ENCODE measurements at regions not wholly inside any gene's neighbourhood (a gene's known extent, or its start where the extent isn't known, plus 50 kb on each side); places are given as distances from the start of the nearest gene placed in this dataset.

DNA sequence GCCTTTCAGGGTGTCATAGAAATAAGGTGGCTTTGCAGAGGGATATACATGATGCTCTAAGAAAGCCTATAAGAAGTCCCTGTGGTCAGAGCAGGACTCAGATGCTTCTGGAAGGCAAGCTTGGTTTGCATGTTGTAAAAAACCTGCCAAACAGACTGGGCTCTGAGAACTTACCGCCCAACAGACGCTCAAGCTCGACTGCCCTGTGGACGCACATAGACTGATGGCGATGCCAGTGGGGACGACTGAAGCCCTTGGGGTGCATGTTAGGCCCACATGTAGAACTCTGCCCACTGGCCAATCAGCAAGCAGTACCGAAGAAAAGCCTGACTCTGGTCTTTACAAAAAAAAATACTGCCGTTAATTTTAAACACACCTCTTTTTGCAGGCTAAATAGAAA lies 133.8 kb downstream of the NAV1 start:
- TF ChIP-seq, protein P1, sequence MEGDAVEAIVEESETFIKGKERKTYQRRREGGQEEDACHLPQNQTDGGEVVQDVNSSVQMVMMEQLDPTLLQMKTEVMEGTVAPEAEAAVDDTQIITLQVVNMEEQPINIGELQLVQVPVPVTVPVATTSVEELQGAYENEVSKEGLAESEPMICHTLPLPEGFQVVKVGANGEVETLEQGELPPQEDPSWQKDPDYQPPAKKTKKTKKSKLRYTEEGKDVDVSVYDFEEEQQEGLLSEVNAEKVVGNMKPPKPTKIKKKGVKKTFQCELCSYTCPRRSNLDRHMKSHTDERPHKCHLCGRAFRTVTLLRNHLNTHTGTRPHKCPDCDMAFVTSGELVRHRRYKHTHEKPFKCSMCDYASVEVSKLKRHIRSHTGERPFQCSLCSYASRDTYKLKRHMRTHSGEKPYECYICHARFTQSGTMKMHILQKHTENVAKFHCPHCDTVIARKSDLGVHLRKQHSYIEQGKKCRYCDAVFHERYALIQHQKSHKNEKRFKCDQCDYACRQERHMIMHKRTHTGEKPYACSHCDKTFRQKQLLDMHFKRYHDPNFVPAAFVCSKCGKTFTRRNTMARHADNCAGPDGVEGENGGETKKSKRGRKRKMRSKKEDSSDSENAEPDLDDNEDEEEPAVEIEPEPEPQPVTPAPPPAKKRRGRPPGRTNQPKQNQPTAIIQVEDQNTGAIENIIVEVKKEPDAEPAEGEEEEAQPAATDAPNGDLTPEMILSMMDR (IDR thresholded peaks at IDR 0.05 in 2 of 3, conservative IDR thresholded peaks at IDR 0.05 in 1 of 3; ENCODE audit: borderline replicate concordance in 1 of 3, insufficient read depth in 1 of 3, low read depth in 2 of 3, low read length in 2 of 3): no peak
- TF ChIP-seq EZH2 (IDR thresholded peaks at IDR 0.05) (no peak), YY1 (IDR thresholded peaks at IDR 0.05; ENCODE audit: extremely low read depth, insufficient replicate concordance, low read depth, low read length) (no peak), POLR2A (IDR thresholded peaks at IDR 0.05; ENCODE audit: borderline replicate concordance, extremely low read depth, insufficient read depth, insufficient read length) (no peak), JUND (IDR thresholded peaks at IDR 0.05) (no peak), SIN3A (IDR thresholded peaks at IDR 0.05; ENCODE audit: low read depth) (no peak), EGR1 (IDR thresholded peaks at IDR 0.05; ENCODE audit: low read depth) (no peak)
- TF ChIP-seq, protein P2, sequence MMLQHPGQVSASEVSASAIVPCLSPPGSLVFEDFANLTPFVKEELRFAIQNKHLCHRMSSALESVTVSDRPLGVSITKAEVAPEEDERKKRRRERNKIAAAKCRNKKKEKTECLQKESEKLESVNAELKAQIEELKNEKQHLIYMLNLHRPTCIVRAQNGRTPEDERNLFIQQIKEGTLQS (IDR thresholded peaks at IDR 0.05): no peak
- TF ChIP-seq, protein P3, sequence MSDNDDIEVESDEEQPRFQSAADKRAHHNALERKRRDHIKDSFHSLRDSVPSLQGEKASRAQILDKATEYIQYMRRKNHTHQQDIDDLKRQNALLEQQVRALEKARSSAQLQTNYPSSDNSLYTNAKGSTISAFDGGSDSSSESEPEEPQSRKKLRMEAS (IDR thresholded peaks at IDR 0.05): no peak
- TF ChIP-seq, protein P4, sequence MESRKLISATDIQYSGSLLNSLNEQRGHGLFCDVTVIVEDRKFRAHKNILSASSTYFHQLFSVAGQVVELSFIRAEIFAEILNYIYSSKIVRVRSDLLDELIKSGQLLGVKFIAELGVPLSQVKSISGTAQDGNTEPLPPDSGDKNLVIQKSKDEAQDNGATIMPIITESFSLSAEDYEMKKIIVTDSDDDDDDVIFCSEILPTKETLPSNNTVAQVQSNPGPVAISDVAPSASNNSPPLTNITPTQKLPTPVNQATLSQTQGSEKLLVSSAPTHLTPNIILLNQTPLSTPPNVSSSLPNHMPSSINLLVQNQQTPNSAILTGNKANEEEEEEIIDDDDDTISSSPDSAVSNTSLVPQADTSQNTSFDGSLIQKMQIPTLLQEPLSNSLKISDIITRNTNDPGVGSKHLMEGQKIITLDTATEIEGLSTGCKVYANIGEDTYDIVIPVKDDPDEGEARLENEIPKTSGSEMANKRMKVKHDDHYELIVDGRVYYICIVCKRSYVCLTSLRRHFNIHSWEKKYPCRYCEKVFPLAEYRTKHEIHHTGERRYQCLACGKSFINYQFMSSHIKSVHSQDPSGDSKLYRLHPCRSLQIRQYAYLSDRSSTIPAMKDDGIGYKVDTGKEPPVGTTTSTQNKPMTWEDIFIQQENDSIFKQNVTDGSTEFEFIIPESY (IDR thresholded peaks at IDR 0.05; ENCODE audit: extremely low read depth, insufficient replicate concordance, low read length): no peak
